ENCODE measurements at regions not wholly inside any gene's neighbourhood (a gene's known extent, or its start where the extent isn't known, plus 50 kb on each side); places are given as distances from the start of the nearest gene placed in this dataset.

DNA sequence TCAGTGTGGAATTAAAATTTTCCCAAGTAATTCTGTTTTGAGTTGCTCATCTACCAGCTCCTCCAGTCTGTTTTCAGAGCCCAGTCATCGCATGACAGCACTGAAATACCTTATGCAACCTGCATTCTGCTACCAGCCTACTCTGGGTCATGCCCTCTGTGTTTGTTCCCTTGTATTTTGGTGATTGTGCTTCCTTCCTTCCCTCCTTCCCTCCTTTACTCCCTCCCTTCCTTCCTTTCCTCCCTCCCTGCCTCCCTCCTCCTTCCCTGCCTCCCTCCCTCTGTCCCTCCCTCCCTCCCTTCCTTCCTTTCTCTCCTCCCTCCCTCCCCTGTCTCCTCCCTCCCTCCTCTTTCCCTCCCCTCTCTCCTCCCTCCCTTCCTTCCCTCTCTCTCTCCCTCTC is 289.6 kb downstream of the CDH2 start:
- Mint-ChIP-seq H3K27ac (no peak overlapping the region), H3K4me1 (no peaks in the 10 kb centered on the region), H3K4me3 (no peak overlapping the region), H3K9me3 (no peaks in the 10 kb centered on the region), H3K36me3 (no peaks in the 10 kb centered on the region), H3K27me3 (ENCODE audit: insufficient read depth, low read depth) (peaks cover 3% of the 10 kb centered on the region)
- Histone ChIP-seq H3K79me2 (ENCODE audit: low read depth) (no peaks in the 10 kb centered on the region), H2AFZ (replicated peaks) (no peak overlapping the region), H4K20me1 (ENCODE audit: low read depth) (no peaks in the 10 kb centered on the region), H3K9me3 (ENCODE audit: low read depth) (no peaks in the 10 kb centered on the region), H3K9ac (no peak overlapping the region), H3K4me1 (peaks cover 5% of the 10 kb centered on the region), H3K4me3 (no peak overlapping the region), H3K4me2 (no peak overlapping the region), H3K36me3 (peaks cover 4% of the 10 kb centered on the region), H3K27ac (no peak overlapping the region), H3K27me3 (no peaks in the 10 kb centered on the region), H3F3A (ENCODE audit: low read depth) (no peaks in the 10 kb centered on the region)
- no peak for DNase-seq (ENCODE audit: low spot score)
- TF ChIP-seq EZH2phosphoT487 (IDR thresholded peaks at IDR 0.05) (no peak), EZH2 (IDR thresholded peaks at IDR 0.05) (no peak), CTCF (IDR thresholded peaks at IDR 0.05) (no peak)

GRCh38 chr18:27879540-27879939 is 297.4 kb downstream of the CDH2 start:
- no peak overlapping the region for H3K9ac ChIP-seq
- no peak overlapping the region for H2AFZ ChIP-seq (replicated peaks)
- no peaks in the 10 kb centered on the region for H3K9me3 ChIP-seq (ENCODE audit: low read depth)
- peaks cover 7% of the 10 kb centered on the region for H3K4me1 ChIP-seq
- H3K27ac ChIP-seq: no peak overlapping the region
- no peaks in the 10 kb centered on the region for H4K20me1 ChIP-seq (ENCODE audit: low read depth)
- no peak for DNase-seq (ENCODE audit: low spot score)
- Mint-ChIP-seq H3K27ac (no peak overlapping the region), H3K27me3 (ENCODE audit: insufficient read depth, low read depth) (no peaks in the 10 kb centered on the region), H3K9me3 (no peaks in the 10 kb centered on the region), H3K36me3 (no peaks in the 10 kb centered on the region), H3K4me3 (no peak overlapping the region), H3K4me1 (no peaks in the 10 kb centered on the region)
- no peaks in the 10 kb centered on the region for H3K79me2 ChIP-seq (ENCODE audit: low read depth)
- H3K4me2 ChIP-seq: no peak overlapping the region
- H3K27me3 ChIP-seq: no peaks in the 10 kb centered on the region
- H3K36me3 ChIP-seq: no peaks in the 10 kb centered on the region
- no peaks in the 10 kb centered on the region for H3F3A ChIP-seq (ENCODE audit: low read depth)
- no peak for TF ChIP-seq CTCF (IDR thresholded peaks at IDR 0.05)
- no peak for TF ChIP-seq EZH2phosphoT487 (IDR thresholded peaks at IDR 0.05)
- TF ChIP-seq EZH2 (IDR thresholded peaks at IDR 0.05): no peak
- H3K4me3 ChIP-seq: no peak overlapping the region

- Histone ChIP-seq H3K79me2 (ENCODE audit: low read depth) (no peaks in the 10 kb centered on the region), H2AFZ (replicated peaks) (peak overlapping the region; percentile 61), H3K4me3 (no peak overlapping the region), H3K27me3 (no peaks in the 10 kb centered on the region), H3K9ac (no peak overlapping the region), H3K4me2 (no peak overlapping the region), H4K20me1 (ENCODE audit: low read depth) (no peaks in the 10 kb centered on the region), H3K36me3 (no peaks in the 10 kb centered on the region), H3F3A (ENCODE audit: low read depth) (no peaks in the 10 kb centered on the region), H3K27ac (no peak overlapping the region), H3K9me3 (ENCODE audit: low read depth) (no peaks in the 10 kb centered on the region), H3K4me1 (no peaks in the 10 kb centered on the region)
- no peaks in the 10 kb centered on the region for H3K27me3 Mint-ChIP-seq (ENCODE audit: insufficient read depth, low read depth)
- no peaks in the 10 kb centered on the region for H3K36me3 Mint-ChIP-seq
- no peak for TF ChIP-seq EZH2phosphoT487 (IDR thresholded peaks at IDR 0.05)
- TF ChIP-seq CTCF (IDR thresholded peaks at IDR 0.05): no peak
- TF ChIP-seq EZH2 (IDR thresholded peaks at IDR 0.05): no peak
- no peak overlapping the region for H3K27ac Mint-ChIP-seq
- peaks cover 6% of the 10 kb centered on the region for H3K9me3 Mint-ChIP-seq
- no peak overlapping the region for H3K4me3 Mint-ChIP-seq
- H3K4me1 Mint-ChIP-seq: no peaks in the 10 kb centered on the region
- no peak for DNase-seq (ENCODE audit: low spot score)
Observed at GRCh38 chr18:27871726-27872125, 305.2 kb downstream of the CDH2 start.

GRCh38 chr18:27869735-27870134 is 307.2 kb downstream of the CDH2 start:
- Histone ChIP-seq H3K4me2 (no peak overlapping the region), H3K9me3 (ENCODE audit: low read depth) (no peaks in the 10 kb centered on the region), H3K36me3 (no peaks in the 10 kb centered on the region), H3K9ac (no peak overlapping the region), H3K79me2 (ENCODE audit: low read depth) (no peaks in the 10 kb centered on the region), H2AFZ (replicated peaks) (no peak overlapping the region), H4K20me1 (ENCODE audit: low read depth) (no peaks in the 10 kb centered on the region), H3K27ac (no peak overlapping the region), H3K27me3 (no peaks in the 10 kb centered on the region), H3K4me3 (no peak overlapping the region), H3K4me1 (no peaks in the 10 kb centered on the region), H3F3A (ENCODE audit: low read depth) (no peaks in the 10 kb centered on the region)
- TF ChIP-seq EZH2phosphoT487 (IDR thresholded peaks at IDR 0.05) (no peak), CTCF (IDR thresholded peaks at IDR 0.05) (no peak), EZH2 (IDR thresholded peaks at IDR 0.05) (no peak)
- no peaks in the 10 kb centered on the region for H3K36me3 Mint-ChIP-seq
- H3K27me3 Mint-ChIP-seq (ENCODE audit: insufficient read depth, low read depth): no peaks in the 10 kb centered on the region
- no peak overlapping the region for H3K27ac Mint-ChIP-seq
- DNase-seq (ENCODE audit: low spot score): no peak
- no peaks in the 10 kb centered on the region for H3K4me1 Mint-ChIP-seq
- H3K4me3 Mint-ChIP-seq: no peak overlapping the region
- H3K9me3 Mint-ChIP-seq: peaks cover 6% of the 10 kb centered on the region
